SH-SY5Y (cell line): ENCODE measurements at regions not wholly inside any gene's neighbourhood (a gene's known extent, or its start where the extent isn't known, plus 50 kb on each side); places are given as distances from the start of the nearest gene placed in this dataset.

Experiments
- GATA2 ChIP-seq: IDR thresholded peaks from 2 replicates; pipeline ENCODE4 v1.6.1; 2011; ENCODE audit warnings: mild to moderate bottlenecking, low read depth, low read length
- GATA3 ChIP-seq: IDR thresholded peaks from 2 replicates; pipeline ENCODE4 v1.6.1; 2011; ENCODE audit warnings: low read depth, mild to moderate bottlenecking, low read length, moderate library complexity

DNA sequence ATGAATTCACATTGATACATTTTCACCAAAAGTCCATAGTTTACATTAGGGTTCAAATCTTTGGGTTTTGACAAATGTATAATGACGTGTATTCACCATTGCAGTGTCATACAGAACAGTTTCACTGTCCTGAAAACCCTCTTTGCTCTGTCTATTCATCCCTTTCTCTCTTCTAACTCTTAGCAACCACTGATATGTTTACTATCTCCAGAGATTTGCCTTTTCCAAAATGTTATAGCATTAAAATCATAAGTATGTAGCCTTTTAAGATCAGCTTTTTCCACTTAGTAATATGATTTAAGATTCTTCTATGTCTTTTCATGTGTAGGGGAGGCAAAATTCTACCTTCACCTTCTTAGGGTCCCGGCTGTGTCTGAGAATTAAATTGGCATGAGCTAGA is 203.8 kb downstream of the TPRG1 start:
- TF ChIP-seq GATA2 (no peak), GATA3 (no peak)

DNA sequence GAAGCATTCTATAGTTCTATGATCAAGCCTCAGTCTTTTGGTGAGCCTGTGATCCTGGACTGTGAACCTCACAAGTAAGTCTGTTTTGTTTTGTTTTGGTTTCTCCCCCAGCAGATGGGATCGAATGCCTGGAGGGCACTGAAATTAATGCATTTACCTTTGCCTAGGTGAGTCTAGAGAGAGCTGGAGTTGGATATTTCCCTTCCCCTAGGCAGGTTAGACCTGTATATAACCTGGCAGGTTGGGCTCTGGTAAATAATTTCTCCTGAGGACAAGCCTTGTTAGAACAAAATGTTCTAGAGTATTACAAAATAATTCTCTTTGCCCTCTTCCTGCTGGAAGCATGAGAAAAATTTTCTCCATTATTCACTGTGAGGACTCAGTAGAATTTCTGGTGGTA is 211.9 kb downstream of the TPRG1 start:
- TF ChIP-seq GATA2 (no peak), GATA3 (no peak)

- TF ChIP-seq GATA3: no peak
- TF ChIP-seq GATA2: no peak
These were observed 215.0 kb downstream of the TPRG1 start for GRCh38 chr3:189386739-189387138.

GRCh38 chr3:189389346-189389745 is 217.6 kb downstream of the TPRG1 start:
- TF ChIP-seq GATA3 (no peak), GATA2 (no peak)

- TF ChIP-seq GATA2 (no peak), GATA3 (no peak)
These were observed 221.8 kb downstream of the TPRG1 start for GRCh38 chr3:189393598-189393997.

DNA sequence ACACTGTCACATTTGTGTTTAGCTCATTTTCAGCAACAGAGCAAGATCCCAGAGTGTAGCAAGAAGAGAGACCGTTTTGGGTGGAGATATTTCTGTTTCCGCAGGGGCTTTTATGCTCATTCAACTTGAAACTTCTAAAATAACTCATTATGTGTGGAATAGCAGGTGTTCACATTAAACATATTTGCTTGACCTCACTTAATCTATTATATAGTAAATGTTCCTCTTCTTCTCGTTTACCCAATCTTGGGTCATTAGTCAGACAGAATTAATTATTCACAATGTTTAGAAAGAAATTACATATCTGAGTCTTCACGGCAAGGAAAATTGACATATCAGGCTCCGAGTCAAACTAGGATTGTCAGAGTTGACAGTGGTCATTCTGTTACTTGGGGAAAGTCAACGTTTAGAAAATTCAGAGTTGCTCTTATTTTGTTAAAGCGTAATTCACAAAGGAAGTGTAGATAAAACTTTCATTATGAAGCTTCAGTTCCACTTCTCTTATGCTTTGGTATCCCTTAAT is 222.9 kb downstream of the TPRG1 start:
- no peak for TF ChIP-seq GATA2
- no peak for TF ChIP-seq GATA3

- no peak for TF ChIP-seq GATA3
- no peak for TF ChIP-seq GATA2
These were observed 224.1 kb downstream of the TPRG1 start for GRCh38 chr3:189395825-189396224.

- TF ChIP-seq GATA2 (no peak), GATA3 (no peak)
These were observed 226.9 kb downstream of the TPRG1 start for GRCh38 chr3:189398656-189399055.

DNA sequence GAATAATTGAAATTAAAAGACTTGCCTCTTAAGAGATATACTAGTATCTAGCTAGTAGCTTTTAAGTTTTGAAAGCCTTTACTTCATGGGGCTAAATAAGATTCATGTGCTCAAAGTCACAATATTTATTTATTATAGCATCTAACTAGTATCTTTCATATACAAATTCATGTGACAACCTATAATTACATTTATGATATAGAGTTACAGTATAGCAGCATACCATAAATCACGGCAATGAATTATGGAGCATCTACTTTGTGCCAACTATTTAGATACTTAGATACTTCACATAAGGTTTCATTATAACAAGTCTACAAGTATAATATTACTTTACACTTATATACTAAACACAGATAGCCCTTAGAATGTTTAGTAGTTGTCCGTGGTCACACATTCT is 229.4 kb downstream of the TPRG1 start:
- TF ChIP-seq GATA2 (no peak), GATA3 (no peak)

DNA sequence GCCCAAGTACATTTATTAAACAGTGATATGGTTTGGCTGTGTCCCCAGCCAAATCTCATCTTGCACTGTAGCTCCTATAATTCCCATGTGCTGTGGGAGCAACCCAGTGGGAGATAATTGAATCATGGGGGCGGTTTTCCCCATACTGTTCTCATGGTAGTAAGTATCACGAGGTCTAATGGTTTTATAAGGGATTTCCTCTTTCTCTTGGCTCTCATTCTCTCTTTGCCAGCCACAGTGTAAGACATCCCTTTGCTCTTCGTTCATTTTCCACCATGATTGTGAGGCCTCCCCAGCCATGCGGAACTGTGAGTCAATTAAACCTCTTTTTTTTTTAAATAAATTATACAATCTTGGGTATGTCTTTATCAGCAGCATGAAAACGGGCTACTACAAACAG is 228.0 kb upstream of the TP63 start:
- TF ChIP-seq GATA3: no peak
- TF ChIP-seq GATA2: no peak

DNA sequence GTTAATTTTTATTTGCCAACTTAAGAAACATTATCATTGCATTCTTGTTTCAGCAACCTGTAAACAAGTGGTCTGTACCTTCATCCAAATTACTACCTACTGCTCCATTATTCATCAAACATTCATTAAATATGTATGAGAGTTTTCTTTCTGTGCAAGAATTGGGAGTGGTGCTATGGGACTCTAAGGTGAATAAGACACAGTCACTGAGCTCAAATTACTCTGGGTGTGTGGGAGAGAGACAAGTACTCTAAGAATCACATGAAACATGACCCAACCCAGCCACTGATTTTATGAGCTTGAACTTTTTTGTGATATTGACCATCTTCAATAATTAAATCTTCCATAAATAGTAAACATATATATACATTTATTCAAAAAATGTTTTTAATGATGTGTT is 227.2 kb upstream of the TP63 start:
- TF ChIP-seq GATA2: no peak
- TF ChIP-seq GATA3: no peak

DNA sequence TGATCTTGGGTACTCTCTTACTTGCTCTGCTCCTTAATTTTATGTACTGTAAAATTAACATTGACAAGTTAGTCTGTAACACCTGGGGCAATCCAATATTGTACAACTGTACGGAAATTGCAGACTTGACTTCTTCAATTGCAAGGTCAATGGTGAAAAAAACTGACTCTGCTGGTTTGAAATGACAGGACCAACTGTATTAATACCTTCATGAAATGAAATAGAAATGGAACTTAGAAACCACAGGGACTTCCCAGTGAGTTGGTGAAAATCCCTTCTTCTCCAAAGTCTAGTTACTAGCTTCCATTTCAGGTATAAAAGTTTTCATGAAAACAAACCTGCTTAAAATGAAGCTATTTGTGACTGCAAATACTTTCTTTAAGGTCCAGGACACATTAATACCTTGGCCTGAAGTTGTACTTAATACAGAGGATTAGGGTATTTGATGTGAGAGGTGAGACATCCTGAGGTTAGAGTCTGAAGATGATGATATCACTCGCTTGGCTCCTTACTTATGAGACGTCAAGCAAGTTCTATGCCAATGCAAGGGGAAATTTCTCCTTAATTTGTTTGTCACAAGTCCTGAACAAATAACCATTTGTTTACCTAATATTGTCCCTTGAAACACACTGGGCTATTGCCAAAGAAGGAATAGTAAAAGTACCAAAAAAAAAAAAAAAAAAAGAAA is 226.2 kb upstream of the TP63 start:
- TF ChIP-seq GATA2 (no peak), GATA3 (no peak)

- no peak for TF ChIP-seq GATA2
- no peak for TF ChIP-seq GATA3
These were observed 225.0 kb upstream of the TP63 start for GRCh38 chr3:189406148-189406547.

- TF ChIP-seq GATA2: no peak
- no peak for TF ChIP-seq GATA3
These were observed 220.7 kb upstream of the TP63 start for GRCh38 chr3:189410522-189410921.

GRCh38 chr3:189419038-189419437 is 212.2 kb upstream of the TP63 start:
- TF ChIP-seq GATA3: no peak
- no peak for TF ChIP-seq GATA2

- TF ChIP-seq GATA2: no peak
- TF ChIP-seq GATA3: no peak
These were observed 211.5 kb upstream of the TP63 start for GRCh38 chr3:189419683-189420082.

GRCh38 chr3:189424922-189425321 is 206.3 kb upstream of the TP63 start:
- TF ChIP-seq GATA2 (no peak), GATA3 (no peak)
